H9 (cell line): ENCODE measurements at regions not wholly inside any gene's neighbourhood (a gene's known extent, or its start where the extent isn't known, plus 50 kb on each side); places are given as distances from the start of the nearest gene placed in this dataset.
A peak's percentile ranks its signal among the peaks of the same experiment; 100 is the strongest.

Experiments used
- DNase-seq: peaks from one replicate; pipeline ENCODE4 v3.0.0-alpha.2; 2017
- H2AFZ ChIP-seq: one replicate; pipeline ENCODE4 v1.6.1; 2013; ENCODE audit warnings: mild to moderate bottlenecking, low read length, control low read depth, moderate library complexity
- H2AK5ac ChIP-seq: 2 replicates; pipeline ENCODE4 v1.6.1; 2013; ENCODE audit warnings: low read length, control low read depth, mixed read lengths; ENCODE audit not compliant: insufficient read length
- H2BK120ac ChIP-seq: one replicate; pipeline ENCODE4 v1.6.1; 2013; ENCODE audit warnings: low read depth, mild to moderate bottlenecking, low read length, control low read depth, inconsistent platforms; ENCODE audit not compliant: poor library complexity, severe bottlenecking
- H2BK12ac ChIP-seq: 2 replicates; pipeline ENCODE4 v1.6.1; 2013; ENCODE audit warnings: low read length, control low read depth, mixed read lengths, low read depth; ENCODE audit not compliant: insufficient read length
- H2BK15ac ChIP-seq: 2 replicates; pipeline ENCODE4 v1.6.1; 2013; ENCODE audit warnings: low read depth, low read length, control low read depth
- H2BK20ac ChIP-seq: one replicate; pipeline ENCODE4 v1.6.1; 2013; ENCODE audit warnings: low read depth, mild to moderate bottlenecking, low read length, control low read depth, inconsistent platforms; ENCODE audit not compliant: poor library complexity, severe bottlenecking
- H2BK5ac ChIP-seq: 2 replicates; pipeline ENCODE4 v1.6.1; 2013; ENCODE audit warnings: low read length, control low read depth, mixed read lengths; ENCODE audit not compliant: insufficient read length
- H3K14ac ChIP-seq: 2 replicates; pipeline ENCODE4 v1.6.1; 2013; ENCODE audit warnings: low read length, control low read depth; ENCODE audit not compliant: insufficient read depth
- H3K18ac ChIP-seq: 2 replicates; pipeline ENCODE4 v1.6.1; 2013; ENCODE audit warnings: low read depth, mild to moderate bottlenecking, mixed read lengths, low read length, control low read depth; ENCODE audit not compliant: insufficient read length
- H3K23ac ChIP-seq: 2 replicates; pipeline ENCODE4 v1.6.1; 2013; ENCODE audit warnings: low read length, control low read depth, mixed read lengths, low read depth; ENCODE audit not compliant: insufficient read length
- H3K23me2 ChIP-seq: 2 replicates; pipeline ENCODE4 v1.6.1; 2013; ENCODE audit warnings: low read depth, mild to moderate bottlenecking, mixed read lengths, low read length, control low read depth; ENCODE audit not compliant: insufficient read length, poor library complexity, severe bottlenecking
- H3K27ac ChIP-seq: 2 replicates; pipeline ENCODE4 v1.5.1; 2013; ENCODE audit warnings: low read length, control low read depth, mixed read lengths, low read depth; ENCODE audit not compliant: insufficient read length
- H3K27me3 ChIP-seq: 2 replicates; pipeline ENCODE4 v1.6.1; 2013; ENCODE audit warnings: low read length, control low read depth, inconsistent platforms; ENCODE audit not compliant: insufficient read depth
- H3K4ac ChIP-seq: 2 replicates; pipeline ENCODE4 v1.6.1; 2013; ENCODE audit warnings: low read depth, mild to moderate bottlenecking, control low read depth, inconsistent platforms, low read length, moderate library complexity
- H3K4me1 ChIP-seq: 2 replicates; pipeline ENCODE4 v1.6.1; 2013; ENCODE audit warnings: low read length, control low read depth, inconsistent platforms; ENCODE audit not compliant: insufficient read depth
- H3K4me2 ChIP-seq: 2 replicates; pipeline ENCODE4 v1.6.1; 2013; ENCODE audit warnings: low read length, control low read depth, mixed read lengths; ENCODE audit not compliant: insufficient read length, insufficient read depth
- H3K56ac ChIP-seq: 2 replicates; pipeline ENCODE4 v1.6.1; 2013; ENCODE audit warnings: low read depth, mild to moderate bottlenecking, mixed read lengths, low read length, control low read depth; ENCODE audit not compliant: insufficient read length
- H3K79me1 ChIP-seq: 2 replicates; pipeline ENCODE4 v1.6.1; 2013; ENCODE audit warnings: low read depth, mild to moderate bottlenecking, moderate library complexity, low read length, control low read depth, inconsistent platforms; ENCODE audit not compliant: insufficient read depth, poor library complexity, severe bottlenecking
- H3K79me2 ChIP-seq: 2 replicates; pipeline ENCODE4 v1.6.1; 2013; ENCODE audit warnings: low read length, control low read depth, inconsistent platforms; ENCODE audit not compliant: insufficient read depth
- H3K9ac ChIP-seq: 2 replicates; pipeline ENCODE4 v1.6.1; 2013; ENCODE audit warnings: low read length, control low read depth, mixed read lengths; ENCODE audit not compliant: insufficient read length; ENCODE audit errors: extremely low read depth
- H3K9me3 ChIP-seq: one replicate; pipeline ENCODE4 v1.6.1; 2013; ENCODE audit warnings: low read depth, low read length, inconsistent platforms; ENCODE audit not compliant: control insufficient read depth
- H3T11ph ChIP-seq: one replicate; pipeline ENCODE4 v1.6.1; 2013; ENCODE audit warnings: mild to moderate bottlenecking, low read length, control low read depth, inconsistent platforms
- H4K20me1 ChIP-seq: one replicate; pipeline ENCODE4 v1.6.1; 2013; ENCODE audit not compliant: control insufficient read depth, insufficient read length, insufficient read depth
- H4K5ac ChIP-seq: 2 replicates; pipeline ENCODE4 v1.6.1; 2013; ENCODE audit warnings: low read depth, mild to moderate bottlenecking, mixed read lengths, low read length, control low read depth; ENCODE audit not compliant: insufficient read length
- H4K8ac ChIP-seq: replicated peaks from 2 replicates; pipeline ENCODE4 v1.6.1; 2013; ENCODE audit warnings: low read length, control low read depth, mixed read lengths, low read depth; ENCODE audit not compliant: insufficient read length
- H4K91ac ChIP-seq: 2 replicates; pipeline ENCODE4 v1.6.1; 2013; ENCODE audit warnings: low read depth, mild to moderate bottlenecking, moderate library complexity, mixed read lengths, low read length, control low read depth; ENCODE audit not compliant: insufficient read length
- H3K27ac Mint-ChIP-seq, 3 experiments: 2 replicates in 2 of 3; 3 replicates in 1 of 3; pipeline ENCODE4 v1.8.0; 2020 to 2021; ENCODE audit warnings: mixed read lengths in 3 of 3, mild to moderate bottlenecking in 1 of 3, moderate library complexity in 1 of 3
- H3K27me3 Mint-ChIP-seq: 2 replicates; pipeline ENCODE4 v1.8.0; 2021; ENCODE audit warnings: low read depth, mild to moderate bottlenecking, moderate library complexity, mixed read lengths
- H3K36me3 Mint-ChIP-seq, 3 experiments: 2 replicates in 2 of 3; 3 replicates in 1 of 3; pipeline ENCODE4 v1.8.0; 2020 to 2021; ENCODE audit warnings: low read depth in 3 of 3, mixed read lengths in 3 of 3; ENCODE audit not compliant: insufficient read depth in 1 of 3
- H3K4me1 Mint-ChIP-seq, 2 experiments: 2 replicates each; pipeline ENCODE4 v1.8.0; 2020; ENCODE audit warnings: mixed read lengths in 2 of 2
- H3K4me3 Mint-ChIP-seq, 2 experiments: 2 replicates in 1 of 2; 3 replicates in 1 of 2; pipeline ENCODE4 v1.8.0; 2020 to 2021; ENCODE audit warnings: mild to moderate bottlenecking in 2 of 2, mixed read lengths in 2 of 2, moderate library complexity in 1 of 2
- H3K9me3 Mint-ChIP-seq, 2 experiments: 2 replicates in 1 of 2; 3 replicates in 1 of 2; pipeline ENCODE4 v1.8.0; 2020; ENCODE audit warnings: mild to moderate bottlenecking in 2 of 2, mixed read lengths in 2 of 2, moderate library complexity in 1 of 2
- CTCF ChIP-seq: fragments of 200-600 bp; sonication (generic); conservative IDR thresholded peaks from 3 replicates; pipeline ENCODE4 v1.8.0; 2021; ENCODE audit warnings: antibody characterized with exemption, mild to moderate bottlenecking
- WGBS: extraction: QIAGEN DNeasy Blood & Tissue Kit; methylation state at CpG from one replicate; pipeline ENCODE4 v1.1.7; 2013; ENCODE audit warnings: missing lambda C conversion rate, low lambda C conversion rate, mixed read lengths; ENCODE audit not compliant: insufficient read length; ENCODE audit errors: extremely low coverage; 5-methylcytosine and 5-hydroxymethylcytosine counted together

- Histone ChIP-seq H2BK20ac (no peak overlapping the region), H3K14ac (no peak overlapping the region), H2BK15ac (no peak overlapping the region), H3K18ac (no peak overlapping the region), H3K27me3 (no peaks in the 10 kb centered on the region), H3K4me2 (no peak overlapping the region), H3K23ac (no peak overlapping the region), H3K79me2 (no peaks in the 10 kb centered on the region), H3K9ac (no peak overlapping the region), H2AFZ (no peak overlapping the region), H2BK5ac (no peak overlapping the region), H2BK120ac (no peak overlapping the region), H3K4me1 (no peaks in the 10 kb centered on the region), H4K91ac (no peak overlapping the region), H2BK12ac (no peak overlapping the region), H4K20me1 (no peaks in the 10 kb centered on the region), H2AK5ac (no peak overlapping the region), H3T11ph (no peak overlapping the region), H3K9me3 (no peaks in the 10 kb centered on the region), H3K79me1 (no peaks in the 10 kb centered on the region), H3K56ac (no peak overlapping the region), H4K8ac (no peak overlapping the region), H4K5ac (no peak overlapping the region), H3K27ac (no peak overlapping the region), H3K4ac (no peak overlapping the region), H3K23me2 (no peaks in the 10 kb centered on the region)
- Mint-ChIP-seq H3K27ac (no peak overlapping the region), H3K36me3 (peaks cover 0 to 5% (median 3%) of the 10 kb centered on the region in 3 experiments; a peak in 2 of 7 replicates), H3K9me3 (peaks cover 7 to 9% of the 10 kb centered on the region in 2 experiments; a peak in 4 of 5 replicates), H3K27me3 (no peaks in the 10 kb centered on the region), H3K4me1 (peaks cover 5 to 6% of the 10 kb centered on the region in 2 experiments), H3K4me3 (no peak overlapping the region)
- TF ChIP-seq CTCF: peak; percentile 40; the same call in 2 of the 3 replicates
- no CpG with 5 or more reads among the region's 1 CpG for WGBS
- no peak for DNase-seq
These were observed 232.9 kb downstream of the CDH7 start for GRCh38 chr18:65983750-65984149.
